Glomerular visceral epithelial cell (primary cell): ENCODE measurements at regions not wholly inside any gene's neighbourhood (a gene's known extent, or its start where the extent isn't known, plus 50 kb on each side); places are given as distances from the start of the nearest gene placed in this dataset.

Experiments used
- DNase-seq: peaks from one replicate; pipeline ENCODE4 v3.0.0-alpha.2; 2016; ENCODE audit errors: extremely low spot score

GRCh38 chr1:5497503-5497902, 494.7 kb downstream of the NPHP4 start:
- no peak for DNase-seq

GRCh38 chr1:5495596-5496410, 496.4 kb downstream of the NPHP4 start:
- no peak for DNase-seq

- no peak for DNase-seq
Observed at GRCh38 chr1:5494518-5494917, 497.7 kb downstream of the NPHP4 start.

GRCh38 chr1:5493851-5494311, 498.3 kb downstream of the NPHP4 start:
- DNase-seq: no peak

GRCh38 chr1:5493275-5493674, 498.9 kb downstream of the NPHP4 start:
- no peak for DNase-seq

- no peak for DNase-seq
Observed at GRCh38 chr1:5492846-5493245, 499.4 kb downstream of the NPHP4 start.

- DNase-seq: no peak
Observed at GRCh38 chr1:5491207-5491904, 500.9 kb downstream of the NPHP4 start.

- DNase-seq: no peak
Observed at GRCh38 chr1:5490635-5491034, 501.6 kb downstream of the NPHP4 start.

- DNase-seq: no peak
Observed at GRCh38 chr1:5488448-5488847, 503.8 kb downstream of the NPHP4 start.

- DNase-seq: no peak
Observed at GRCh38 chr1:5485968-5486696, 506.1 kb downstream of the NPHP4 start.

GRCh38 chr1:5485436-5485835, 506.8 kb downstream of the NPHP4 start:
- DNase-seq: no peak

- DNase-seq: no peak
Observed at GRCh38 chr1:5484451-5485165, 507.6 kb downstream of the NPHP4 start.

GRCh38 chr1:5481889-5482288, 510.3 kb downstream of the NPHP4 start:
- no peak for DNase-seq

GRCh38 chr1:5480906-5481305, 511.3 kb downstream of the NPHP4 start:
- no peak for DNase-seq

GRCh38 chr1:5479876-5480646, 512.2 kb downstream of the NPHP4 start:
- DNase-seq: no peak

- DNase-seq: no peak
Observed at GRCh38 chr1:5478961-5479360, 513.3 kb downstream of the NPHP4 start.

- no peak for DNase-seq
Observed at GRCh38 chr1:5478156-5478695, 514.0 kb downstream of the NPHP4 start.

- no peak for DNase-seq
Observed at GRCh38 chr1:5477716-5478115, 514.5 kb downstream of the NPHP4 start.

- no peak for DNase-seq
Observed at GRCh38 chr1:5475572-5475971, 516.7 kb downstream of the NPHP4 start.

GRCh38 chr1:5473268-5473667, 519.0 kb downstream of the NPHP4 start:
- DNase-seq: no peak

GRCh38 chr1:5466487-5466886, 525.7 kb downstream of the NPHP4 start:
- no peak for DNase-seq
